Muscle of leg (tissue), 3 donors: ENCODE measurements at regions not wholly inside any gene's neighbourhood (a gene's known extent, or its start where the extent isn't known, plus 50 kb on each side); places are given as distances from the start of the nearest gene placed in this dataset.

ENCODE experiments used
- DNase-seq: peaks from one replicate; pipeline ENCODE4 v3.0.0; 2013
- H3K27ac ChIP-seq: one replicate; pipeline ENCODE4 v1.5.1; 2013; ENCODE audit warnings: mild to moderate bottlenecking, low read length, control low read depth
- H3K27me3 ChIP-seq: one replicate; pipeline ENCODE4 v1.6.1; 2013; ENCODE audit warnings: low read length; ENCODE audit not compliant: control insufficient read depth, insufficient read depth
- H3K36me3 ChIP-seq: one replicate; pipeline ENCODE4 v1.6.1; 2013; ENCODE audit warnings: low read length; ENCODE audit not compliant: control insufficient read depth, insufficient read depth
- H3K4me1 ChIP-seq: one replicate; pipeline ENCODE4 v1.6.1; 2013; ENCODE audit warnings: low read length; ENCODE audit not compliant: control insufficient read depth, insufficient read depth
- H3K4me3 ChIP-seq: one replicate; pipeline ENCODE4 v1.5.1; 2013; ENCODE audit warnings: low read length, control low read depth
- H3K9me3 ChIP-seq: replicated peaks from 2 replicates; pipeline ENCODE4 v1.6.1; 2013; ENCODE audit warnings: low read depth, low read length; ENCODE audit not compliant: control insufficient read depth
- WGBS: methylation state at CpG from one replicate; pipeline ENCODE4 v1.1.5; 2013; ENCODE audit warnings: missing lambda C conversion rate; ENCODE audit not compliant: insufficient coverage; 5-methylcytosine and 5-hydroxymethylcytosine counted together

DNA sequence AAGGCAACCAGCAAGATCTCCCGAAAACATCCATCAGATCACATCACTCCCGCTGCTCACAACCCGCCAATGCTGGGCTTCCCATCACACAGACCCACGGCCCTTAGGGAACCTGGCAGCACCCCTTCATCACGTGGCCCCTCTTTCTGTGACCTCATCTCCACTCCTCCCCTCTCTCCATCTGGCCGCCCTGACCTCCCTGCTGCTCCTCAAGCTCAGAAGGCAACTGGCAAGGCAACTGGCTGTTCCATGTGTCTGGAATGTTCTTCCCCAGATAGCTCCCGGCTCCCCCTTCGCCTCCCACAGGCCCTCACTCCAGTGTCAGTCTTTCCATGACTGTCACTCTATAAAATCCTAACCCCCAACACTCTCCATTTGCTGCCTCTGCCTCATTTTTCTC lies 113.0 kb upstream of the ERG start:
- no peak for DNase-seq
- no peak overlapping the region for H3K4me3 ChIP-seq
- WGBS, result 69% methylated on average over 8 of the region's 8 CpGs
- H3K9me3 ChIP-seq, result no peaks in the 10 kb centered on the region
- no peaks in the 10 kb centered on the region for H3K27me3 ChIP-seq
- H3K36me3 ChIP-seq, result no peaks in the 10 kb centered on the region
- H3K4me1 ChIP-seq, result no peaks in the 10 kb centered on the region
- H3K27ac ChIP-seq, result no peak overlapping the region

DNA sequence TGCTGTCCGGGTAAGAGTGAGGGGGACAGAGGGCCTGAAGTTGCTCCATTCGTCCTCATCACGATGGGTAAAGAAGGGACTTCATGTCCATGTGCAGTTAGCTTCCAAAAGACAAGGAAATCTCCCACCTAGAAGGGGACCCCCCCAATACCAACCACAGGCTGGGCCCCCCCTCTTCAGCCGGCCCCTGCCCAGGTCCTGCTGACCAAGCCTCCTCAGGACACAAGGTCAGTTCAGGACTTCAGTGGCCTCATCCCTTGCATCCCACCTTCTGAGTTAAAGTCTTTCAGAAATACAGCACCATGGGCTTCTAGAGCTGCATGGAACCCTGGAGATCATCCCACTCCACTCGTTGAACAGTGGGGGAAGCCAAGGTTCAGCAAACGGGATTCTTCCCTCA lies 115.4 kb upstream of the ERG start:
- 100% methylated on average over 1 of the region's 6 CpGs for WGBS
- H3K27me3 ChIP-seq, result no peaks in the 10 kb centered on the region
- H3K4me3 ChIP-seq, result no peak overlapping the region
- no peaks in the 10 kb centered on the region for H3K9me3 ChIP-seq
- no peak overlapping the region for H3K27ac ChIP-seq
- DNase-seq, result no peak
- H3K36me3 ChIP-seq, result no peaks in the 10 kb centered on the region
- no peaks in the 10 kb centered on the region for H3K4me1 ChIP-seq

DNA sequence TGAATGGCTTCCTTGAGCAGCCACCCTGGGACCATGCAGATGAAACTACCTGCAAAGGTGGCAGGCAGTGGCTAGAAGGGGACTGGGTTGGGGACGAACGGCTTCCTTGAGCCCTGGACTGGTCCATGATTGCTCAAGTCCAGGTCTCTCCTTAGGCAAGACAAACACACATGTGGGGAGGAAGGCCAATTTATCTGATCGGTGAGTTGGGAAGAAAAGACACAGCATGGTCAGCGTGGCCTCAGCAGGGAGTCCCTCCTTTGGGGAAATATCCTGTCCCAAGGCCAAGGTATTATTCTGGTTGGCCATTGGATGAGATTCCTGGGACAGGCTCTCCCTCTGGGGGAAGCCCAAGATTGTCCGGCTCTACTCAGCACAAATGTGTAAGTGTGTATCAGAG lies 116.3 kb upstream of the ERG start:
- no peak for DNase-seq
- H3K36me3 ChIP-seq, result no peaks in the 10 kb centered on the region
- no peaks in the 10 kb centered on the region for H3K4me1 ChIP-seq
- 82% methylated on average over 3 of the region's 5 CpGs for WGBS
- no peaks in the 10 kb centered on the region for H3K27me3 ChIP-seq
- no peak overlapping the region for H3K27ac ChIP-seq
- H3K4me3 ChIP-seq, result no peak overlapping the region
- H3K9me3 ChIP-seq, result no peaks in the 10 kb centered on the region

DNA sequence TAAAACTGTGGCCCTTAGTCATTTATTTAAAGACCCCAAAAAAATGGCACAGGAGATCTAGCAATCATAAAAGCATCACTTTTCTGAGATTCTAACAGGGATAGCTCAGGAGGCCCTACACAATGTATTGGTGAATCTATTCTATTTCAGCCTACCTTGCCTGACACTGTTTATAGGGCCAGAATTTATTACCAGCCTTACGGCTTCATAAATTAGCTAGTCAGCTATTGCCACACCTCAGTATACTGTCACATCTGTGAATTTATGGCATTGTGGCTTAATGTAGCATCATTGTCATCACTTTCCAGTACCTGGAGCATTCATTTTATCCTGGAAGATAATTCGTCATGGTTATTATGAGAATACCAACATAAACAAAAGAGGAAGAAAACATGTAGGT lies 121.2 kb upstream of the ERG start:
- no peak overlapping the region for H3K4me3 ChIP-seq
- H3K27me3 ChIP-seq, result no peaks in the 10 kb centered on the region
- H3K36me3 ChIP-seq, result no peaks in the 10 kb centered on the region
- H3K27ac ChIP-seq, result no peak overlapping the region
- no peak for DNase-seq
- H3K4me1 ChIP-seq, result peaks cover 8% of the 10 kb centered on the region
- WGBS, result no CpG with 5 or more reads among the region's 2 CpGs
- H3K9me3 ChIP-seq, result no peaks in the 10 kb centered on the region

DNA sequence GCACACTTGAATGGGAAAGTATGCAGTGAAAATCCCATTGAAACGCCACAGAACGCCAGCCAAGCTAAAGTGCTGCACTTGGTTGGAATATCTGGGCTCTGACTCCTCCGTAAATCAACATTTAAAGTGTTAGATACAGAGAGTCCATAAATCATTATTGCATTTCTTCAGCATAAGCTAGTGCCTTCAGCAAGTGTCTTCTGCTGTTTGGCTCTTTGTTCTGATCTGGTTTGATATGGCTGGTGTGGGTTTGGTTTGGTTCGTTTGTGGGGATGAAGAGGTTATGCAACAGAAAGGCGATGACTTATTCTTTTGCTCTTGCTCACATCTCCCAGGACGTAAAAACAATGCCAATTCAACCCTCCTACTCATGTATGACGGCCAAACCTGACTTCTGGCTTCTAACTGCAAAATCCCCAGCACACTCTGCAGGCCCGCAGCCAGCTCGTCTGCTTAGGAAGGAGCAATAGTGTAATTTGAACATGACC lies 121.8 kb upstream of the ERG start:
- no CpG with 5 or more reads among the region's 9 CpGs for WGBS

DNA sequence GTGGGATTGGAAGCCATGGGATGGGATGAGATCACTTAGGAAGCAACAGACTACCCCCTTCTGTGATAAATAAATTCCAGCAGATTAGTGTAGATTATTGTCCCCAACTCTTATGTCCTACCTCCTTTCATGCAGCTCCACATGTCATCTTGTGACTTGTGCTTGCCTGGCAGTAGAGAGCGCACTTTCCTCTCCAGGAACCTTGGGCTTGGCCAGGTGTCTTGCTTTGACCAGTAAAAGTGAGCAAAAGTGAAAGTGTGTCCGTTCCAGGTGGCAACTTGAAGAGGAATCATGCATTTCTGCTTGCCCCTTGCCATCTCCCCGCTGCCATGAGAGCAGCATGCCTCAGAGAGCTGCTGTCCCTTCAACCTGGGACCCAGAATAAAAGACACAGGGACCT lies 122.9 kb upstream of the ERG start:
- Histone ChIP-seq H3K27me3 (no peaks in the 10 kb centered on the region), H3K4me1 (peaks cover 8% of the 10 kb centered on the region), H3K36me3 (no peaks in the 10 kb centered on the region), H3K4me3 (no peak overlapping the region), H3K27ac (no peak overlapping the region), H3K9me3 (no peaks in the 10 kb centered on the region)
- 100% methylated on average over 3 of the region's 3 CpGs for WGBS
- no peak for DNase-seq

More for the DNA sequence above, 121.8 kb upstream of the ERG start:
- Histone ChIP-seq H3K9me3 (no peaks in the 10 kb centered on the region), H3K27me3 (no peaks in the 10 kb centered on the region), H3K27ac (no peak overlapping the region), H3K4me3 (no peak overlapping the region), H3K4me1 (peaks cover 8% of the 10 kb centered on the region), H3K36me3 (no peaks in the 10 kb centered on the region)
- DNase-seq, result peak; percentile 93

DNA sequence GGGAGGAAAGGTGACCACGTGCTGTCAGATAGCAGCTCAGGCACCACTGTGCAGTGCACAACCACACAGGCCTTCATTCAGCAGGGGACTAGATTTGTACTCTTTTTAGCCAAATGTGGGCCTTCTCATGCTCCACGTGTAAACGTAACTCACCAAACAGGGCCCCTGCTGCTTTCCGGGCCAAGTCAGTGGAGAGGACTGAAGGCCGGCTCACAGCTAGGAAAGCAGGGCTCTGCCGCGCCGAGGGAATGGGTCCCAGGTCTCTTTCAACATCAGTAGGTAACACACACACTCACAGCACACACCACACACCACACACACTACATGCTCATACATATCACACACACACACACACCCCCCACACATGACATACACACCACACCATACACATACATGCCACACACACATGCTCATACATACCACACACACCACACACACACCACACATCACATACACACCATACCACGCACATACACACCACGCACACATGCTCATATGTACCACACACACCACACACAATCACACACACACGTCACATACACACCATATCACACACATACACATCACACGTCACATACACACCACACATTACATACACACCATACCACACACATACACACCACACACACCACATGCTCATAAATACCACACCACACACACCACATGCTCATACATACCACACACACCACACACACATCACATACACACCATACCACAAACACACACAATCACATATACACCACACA lies 124.0 kb upstream of the ERG start:
- no peak for DNase-seq
- WGBS, result 71% methylated on average over 12 of the region's 12 CpGs
- Histone ChIP-seq H3K9me3 (no peaks in the 10 kb centered on the region), H3K36me3 (no peaks in the 10 kb centered on the region), H3K4me3 (no peak overlapping the region), H3K4me1 (peaks cover 8% of the 10 kb centered on the region), H3K27me3 (no peaks in the 10 kb centered on the region), H3K27ac (no peak overlapping the region)

DNA sequence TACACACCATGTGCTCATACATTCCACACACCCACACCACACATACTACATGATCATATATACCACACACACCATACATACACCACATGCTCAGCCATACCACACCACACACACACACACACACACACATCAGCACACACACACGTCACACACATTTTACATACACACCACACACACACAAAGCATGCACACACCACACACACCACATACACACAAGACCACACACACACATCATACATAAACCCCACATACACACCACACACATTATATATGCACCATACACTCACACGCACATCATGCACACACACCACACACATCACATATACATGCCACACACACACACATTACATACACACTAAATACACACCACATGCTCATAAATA lies 124.5 kb upstream of the ERG start:
- 50% methylated on average over 2 of the region's 2 CpGs for WGBS
- no peak overlapping the region for H3K27ac ChIP-seq
- H3K9me3 ChIP-seq, result no peaks in the 10 kb centered on the region

DNA sequence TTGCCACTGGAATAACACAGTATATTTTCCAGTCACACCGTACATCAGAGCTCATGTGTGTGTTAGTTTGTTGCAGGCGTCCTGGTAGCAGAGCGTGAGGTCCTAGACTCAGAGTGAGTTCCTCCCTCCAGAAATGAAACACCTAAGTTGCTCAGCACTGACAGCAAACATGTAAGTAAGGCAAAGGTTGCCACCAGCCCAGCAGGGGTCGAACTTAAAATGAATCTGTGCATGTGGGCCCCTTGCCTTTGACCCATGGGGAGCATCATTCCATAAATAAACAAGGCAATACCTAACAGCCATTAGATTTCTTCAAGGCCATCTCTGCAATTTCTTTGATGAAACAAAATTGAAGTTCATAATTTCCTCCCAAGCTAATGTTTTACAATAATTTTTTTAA lies 125.3 kb upstream of the ERG start:
- Histone ChIP-seq H3K9me3 (no peaks in the 10 kb centered on the region), H3K27ac (no peak overlapping the region), H3K4me1 (peaks cover 8% of the 10 kb centered on the region), H3K4me3 (no peak overlapping the region), H3K36me3 (no peaks in the 10 kb centered on the region), H3K27me3 (no peaks in the 10 kb centered on the region)
- no peak for DNase-seq
- WGBS, result 58% methylated on average over 2 of the region's 4 CpGs

More for the DNA sequence above, 124.5 kb upstream of the ERG start:
- Histone ChIP-seq H3K4me1 (peaks cover 8% of the 10 kb centered on the region), H3K36me3 (no peaks in the 10 kb centered on the region), H3K27me3 (no peaks in the 10 kb centered on the region), H3K4me3 (no peak overlapping the region)
- DNase-seq, result no peak

DNA sequence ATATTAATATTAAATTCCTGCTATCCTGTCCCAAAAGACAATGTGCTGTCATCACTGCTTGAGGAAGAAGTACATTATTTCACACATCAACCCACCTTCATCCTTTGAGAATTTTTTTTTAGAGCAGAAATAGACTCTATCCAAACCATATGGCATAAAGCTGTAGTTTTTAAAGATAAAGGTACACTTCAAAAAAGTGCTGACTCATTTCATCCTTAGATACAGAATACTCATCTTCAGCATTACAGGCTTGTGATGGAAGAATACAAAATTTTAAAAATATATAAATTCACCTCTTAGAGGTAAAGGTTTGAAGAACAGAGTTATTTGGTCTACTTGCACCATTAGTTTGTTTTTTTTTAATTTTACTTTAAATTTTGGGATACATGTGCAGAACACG lies 126.7 kb upstream of the ERG start:
- Histone ChIP-seq H3K27me3 (no peaks in the 10 kb centered on the region), H3K9me3 (no peaks in the 10 kb centered on the region), H3K4me1 (peaks cover 8% of the 10 kb centered on the region), H3K36me3 (no peaks in the 10 kb centered on the region), H3K4me3 (no peak overlapping the region), H3K27ac (no peak overlapping the region)
- DNase-seq, result no peak
- no CpG with 5 or more reads among the region's 1 CpG for WGBS

DNA sequence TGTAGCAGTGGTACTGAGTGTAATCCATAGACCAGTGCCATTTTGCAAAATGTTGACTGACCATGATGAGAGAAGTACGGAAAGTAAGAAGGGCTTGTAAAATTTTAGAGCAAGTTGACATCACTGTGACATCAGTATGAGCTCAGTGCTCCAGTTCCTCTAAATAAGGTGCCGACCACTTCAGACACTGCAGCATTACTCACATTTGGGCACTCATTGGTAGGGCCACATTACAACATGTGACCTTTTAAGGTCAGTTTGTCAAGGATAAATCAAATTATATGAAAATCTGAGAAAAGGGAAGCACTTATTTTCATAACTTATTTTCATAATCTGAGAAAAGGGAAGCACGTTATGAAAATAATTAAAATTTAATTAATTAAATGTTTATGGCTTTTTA lies 128.0 kb upstream of the ERG start:
- Histone ChIP-seq H3K4me3 (no peak overlapping the region), H3K9me3 (peaks cover 3% of the 10 kb centered on the region), H3K27ac (no peak overlapping the region), H3K4me1 (peaks cover 5% of the 10 kb centered on the region), H3K36me3 (no peaks in the 10 kb centered on the region), H3K27me3 (peaks cover 2% of the 10 kb centered on the region)
- DNase-seq, result no peak
- 80% methylated on average over 1 of the region's 3 CpGs for WGBS
